GM12878 (cell line): ENCODE measurements at regions not wholly inside any gene's neighbourhood (a gene's known extent, or its start where the extent isn't known, plus 50 kb on each side); places are given as distances from the start of the nearest gene placed in this dataset.

ENCODE experiments used
- ATAC-seq: fragments of 200-7000 bp; cut with Tn5 transposase; 3 replicates; pipeline ENCODE4 v1.9.1; 2020; ENCODE audit warnings: mild to moderate bottlenecking, moderate library complexity
- BruUV-seq: library from RNA; stranded (reverse); fragments of 400-500 nt; replicated peaks from 2 replicates; lab custom pipeline; 2021; lab: Mats Ljungman, UMichigan
- CTCF ChIA-PET: fragments of 300-600 bp; sonication (Branson Sonifier 250); formaldehyde crosslinking; extraction: SDS; loops from one replicate; lab custom pipeline; 2021; ENCODE audit warnings: inconsistent platforms; lab: Yijun Ruan, JAX
- POLR2A ChIA-PET: fragments of 350-600 bp; formaldehyde crosslinking; extraction: SDS; loops from one replicate; lab custom pipeline; 2021; ENCODE audit warnings: inconsistent platforms; lab: Charles Lee
- RAD21 ChIA-PET: fragments of 300-600 bp; sonication (Branson Sonifier 250); formaldehyde crosslinking; loops from one replicate; lab custom pipeline; 2023; ENCODE audit warnings: antibody characterized with exemption; ENCODE audit not compliant: unreplicated experiment; lab: Charles Lee
- SMC1A ChIA-PET: fragments of 300-600 bp; sonication (Branson Sonifier 250); formaldehyde crosslinking; loops from one replicate; lab custom pipeline; 2023; ENCODE audit not compliant: unreplicated experiment, uncharacterized antibody; lab: Charles Lee
- DNase-seq: peaks from one replicate; pipeline ENCODE4 v3.0.0-alpha.2; 2011; ENCODE audit warnings: low read depth, low spot score
- FAIRE-seq: peaks from 3 replicates; lab custom pipeline; 2011; peaks lifted over from hg19 to GRCh38; lab: Jason Lieb, UNC
- H2AFZ ChIP-seq: 2 replicates; pipeline ENCODE4 v1.6.0; 2011; ENCODE audit warnings: low read depth, low read length, control low read depth; ENCODE audit not compliant: control insufficient read depth
- H3K27ac ChIP-seq: 2 replicates; pipeline ENCODE4 v1.5.1; 2011; ENCODE audit warnings: control low read depth; ENCODE audit not compliant: control insufficient read depth, insufficient read depth
- H3K27me3 ChIP-seq, 2 experiments: replicated peaks in 1 of 2; 2 replicates each; pipeline versions ENCODE4 v1.6.0 to v1.6.1; 2011; ENCODE audit warnings: low read length in 1 of 2; ENCODE audit not compliant: control insufficient read depth in 2 of 2, insufficient read depth in 2 of 2
- H3K36me3 ChIP-seq, 2 experiments: 2 replicates each; pipeline ENCODE4 v1.5.1; 2011; ENCODE audit warnings: low read length in 1 of 2; ENCODE audit not compliant: control insufficient read depth in 2 of 2, insufficient read depth in 2 of 2
- H3K4me1 ChIP-seq: 2 replicates; pipeline ENCODE4 v1.6.1; 2011; ENCODE audit warnings: mild to moderate bottlenecking, low read length, moderate library complexity, mixed read lengths; ENCODE audit not compliant: control insufficient read depth, insufficient read depth
- H3K4me2 ChIP-seq: 2 replicates; pipeline ENCODE4 v1.6.0; 2011; ENCODE audit warnings: control low read depth; ENCODE audit not compliant: control insufficient read depth, insufficient read depth
- H3K4me3 ChIP-seq: fragments of 200-600 bp; sonication (generic); 2 replicates; pipeline ENCODE4 v1.5.1; 2016
- H3K79me2 ChIP-seq: 2 replicates; pipeline ENCODE4 v1.6.0; 2011; ENCODE audit warnings: low read length; ENCODE audit not compliant: control insufficient read depth, insufficient read depth
- H3K9ac ChIP-seq: 2 replicates; pipeline ENCODE4 v1.8.0; 2011; ENCODE audit warnings: low read length, control low read depth, mixed read lengths; ENCODE audit not compliant: control insufficient read depth, insufficient read depth
- H3K9me3 ChIP-seq: replicated peaks from 3 replicates; pipeline ENCODE4 v1.5.1; 2011; ENCODE audit warnings: mild to moderate bottlenecking, low read length; ENCODE audit not compliant: control insufficient read depth, insufficient read depth
- H4K20me1 ChIP-seq: 2 replicates; pipeline ENCODE4 v1.6.0; 2011; ENCODE audit not compliant: control insufficient read depth, insufficient read depth
- BCL11A ChIP-seq: IDR thresholded peaks from 2 replicates; pipeline ENCODE4 v1.6.1; 2011; ENCODE audit warnings: low read depth, low read length
- FOS ChIP-seq: IDR thresholded peaks from 3 replicates; pipeline ENCODE4 v1.6.1; 2011; ENCODE audit warnings: borderline replicate concordance; ENCODE audit not compliant: insufficient read length; ENCODE audit errors: extremely low read depth
- NFYA ChIP-seq: IDR thresholded peaks from 2 replicates; pipeline ENCODE4 v1.6.1; 2011; ENCODE audit warnings: low read depth, mild to moderate bottlenecking, low read length, improper control_type of control experiment, borderline replicate concordance
- NFYB ChIP-seq: IDR thresholded peaks from 2 replicates; pipeline ENCODE4 v1.6.1; 2011; ENCODE audit warnings: low read depth, mild to moderate bottlenecking, low read length, improper control_type of control experiment, moderate library complexity; ENCODE audit not compliant: insufficient read depth
- RB1 ChIP-seq: fragments of 450-650 bp; formaldehyde crosslinking; IDR thresholded peaks from 2 replicates; pipeline ENCODE4 v1.6.1; 2017; ENCODE audit warnings: mild to moderate bottlenecking, borderline replicate concordance
- RCOR1 ChIP-seq: conservative IDR thresholded peaks from 2 replicates; pipeline ENCODE4 v1.6.1; 2012; ENCODE audit warnings: low read depth, low read length, improper control_type of control experiment
- in situ Hi-C: fragments of 300-500 bp; cut with MboI; formaldehyde crosslinking; loops from 9 replicates; pipeline ENCODE4 v1.14.3; 2018; ENCODE audit warnings: mixed read lengths
- intact Hi-C: fragments of 100-400 bp; cut with micrococcal nuclease; formaldehyde crosslinking; loops from one replicate; pipeline ENCODE4 v1.14.2; 2022; ENCODE audit not compliant: unreplicated experiment
- TF ChIP-seq, protein P1 (sequence below): IDR thresholded peaks from 2 replicates; pipeline ENCODE4 v1.6.1; 2011; ENCODE audit warnings: low read depth, low read length, improper control_type of control experiment, borderline replicate concordance

DNA sequence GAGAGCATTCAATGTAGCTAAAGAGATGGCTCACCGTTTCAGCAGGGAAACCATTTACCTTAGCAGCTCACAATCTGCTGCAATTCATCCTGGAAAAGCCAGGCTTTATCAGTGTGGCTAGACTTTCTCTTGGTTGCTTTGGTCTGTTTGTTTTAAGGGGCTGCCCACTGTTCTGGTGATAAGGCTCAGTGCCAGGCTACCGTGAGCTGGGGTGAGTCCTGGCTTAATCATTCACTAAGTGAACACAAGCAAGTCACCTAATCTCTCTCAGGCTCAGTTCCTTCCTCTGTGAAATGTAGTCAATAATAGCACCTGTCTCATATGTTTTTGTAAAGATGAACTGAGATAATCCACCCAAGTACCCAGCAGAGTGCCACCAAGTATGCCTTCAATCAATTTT is 229.0 kb downstream of the TEX29 start (continued):
- TF ChIP-seq RCOR1: no peak
- TF ChIP-seq NFYB: no peak
- TF ChIP-seq NFYA: no peak
- TF ChIP-seq FOS: no peak
- TF ChIP-seq, protein P1, sequence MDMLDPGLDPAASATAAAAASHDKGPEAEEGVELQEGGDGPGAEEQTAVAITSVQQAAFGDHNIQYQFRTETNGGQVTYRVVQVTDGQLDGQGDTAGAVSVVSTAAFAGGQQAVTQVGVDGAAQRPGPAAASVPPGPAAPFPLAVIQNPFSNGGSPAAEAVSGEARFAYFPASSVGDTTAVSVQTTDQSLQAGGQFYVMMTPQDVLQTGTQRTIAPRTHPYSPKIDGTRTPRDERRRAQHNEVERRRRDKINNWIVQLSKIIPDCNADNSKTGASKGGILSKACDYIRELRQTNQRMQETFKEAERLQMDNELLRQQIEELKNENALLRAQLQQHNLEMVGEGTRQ: no peak
- TF ChIP-seq RB1: no peak
- TF ChIP-seq, all 136 proteins: peak for 0

DNA sequence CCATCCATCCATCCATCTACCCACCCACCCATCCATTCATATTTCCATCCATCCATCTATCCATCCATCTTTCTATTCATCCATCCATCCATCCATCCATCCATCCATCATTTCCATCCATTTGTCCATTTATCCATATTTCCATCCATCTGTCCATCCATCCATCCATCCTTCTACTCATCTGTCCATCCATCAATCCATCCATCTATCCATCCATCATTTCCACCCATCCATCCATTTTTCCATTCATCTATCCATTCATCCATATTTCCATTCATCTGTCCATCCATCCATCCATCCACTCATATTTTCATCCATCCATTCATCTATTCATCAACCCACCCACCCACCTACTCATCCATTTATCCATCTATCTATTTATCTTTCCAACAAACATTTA is 229.6 kb downstream of the TEX29 start:
- Histone ChIP-seq H3K4me2 (no peak overlapping the region), H3K9me3 (no peaks in the 10 kb centered on the region; the same call in 2 of the 3 replicates), H3K36me3 (no peaks in the 10 kb centered on the region), H4K20me1 (no peaks in the 10 kb centered on the region), H3K27ac (no peak overlapping the region), H3K27me3 (no peaks in the 10 kb centered on the region), H3K4me3 (no peak overlapping the region), H3K4me1 (no peaks in the 10 kb centered on the region), H3K79me2 (no peaks in the 10 kb centered on the region), H2AFZ (no peak overlapping the region), H3K9ac (no peak overlapping the region)
- no peak for TF ChIP-seq BCL11A
- ATAC-seq: no peak
- DNase-seq: no peak
- POLR2A ChIA-PET: no interaction called here
- intact Hi-C loops: no loop called here
- CTCF ChIA-PET: no interaction called here
- SMC1A ChIA-PET: no interaction called here
- RAD21 ChIA-PET: no interaction called here
- in situ Hi-C loops: no loop called here
- no peak for FAIRE-seq
- no TSS peak for BruUV-seq
